ENCODE measurements at regions not wholly inside any gene's neighbourhood (a gene's known extent, or its start where the extent isn't known, plus 50 kb on each side); places are given as distances from the start of the nearest gene placed in this dataset.

GRCh38 chr4:59825104-59825503 lies 1375.0 kb upstream of the ADGRL3 start:
- TF ChIP-seq EZH2 (IDR thresholded peaks at IDR 0.05; ENCODE audit: insufficient read depth, poor library complexity, severe bottlenecking): no peak
- TF ChIP-seq EZH2phosphoT487 (IDR thresholded peaks at IDR 0.05; ENCODE audit: insufficient read depth, low read depth): no peak

Measured in GM23248 (cell line).